Smooth muscle cell (in vitro differentiated cells): ENCODE measurements at regions not wholly inside any gene's neighbourhood (a gene's known extent, or its start where the extent isn't known, plus 50 kb on each side); places are given as distances from the start of the nearest gene placed in this dataset.
"Not testable (repeated sequence)": the region's sequence is repeated elsewhere in the genome, so short reads cannot be mapped to it uniquely, and the experiment has no call there.

Experiments used
- DNase-seq: peaks from one replicate; lab custom pipeline; 2025; ENCODE audit not compliant: unreplicated experiment; lab: John Stamatoyannopoulos, UW
- H2AFZ ChIP-seq: fragments of 200-600 bp; sonication (generic); 2 replicates; pipeline ENCODE4 v1.6.0; 2016; ENCODE audit warnings: antibody characterized with exemption, low read depth, mild to moderate bottlenecking
- H3F3A ChIP-seq: fragments of 200-600 bp; sonication (generic); 2 replicates; pipeline ENCODE4 v1.6.0; 2017; ENCODE audit warnings: antibody characterized with exemption, low read depth
- H3K27ac ChIP-seq: fragments of 200-600 bp; sonication (generic); 2 replicates; pipeline ENCODE4 v1.5.1; 2016; ENCODE audit warnings: low read depth, mild to moderate bottlenecking
- H3K27me3 ChIP-seq: fragments of 200-600 bp; sonication (generic); 2 replicates; pipeline ENCODE4 v1.6.1; 2016; ENCODE audit warnings: low read depth, mild to moderate bottlenecking
- H3K36me3 ChIP-seq: fragments of 200-600 bp; sonication (generic); 2 replicates; pipeline ENCODE4 v1.5.1; 2016; ENCODE audit warnings: low read depth
- H3K4me1 ChIP-seq: fragments of 200-600 bp; sonication (generic); 2 replicates; pipeline ENCODE4 v1.5.1; 2016; ENCODE audit warnings: low read depth
- H3K4me2 ChIP-seq: fragments of 200-600 bp; sonication (generic); 2 replicates; pipeline ENCODE4 v1.6.0; 2016; ENCODE audit warnings: mild to moderate bottlenecking
- H3K4me3 ChIP-seq: fragments of 200-600 bp; sonication (generic); 2 replicates; pipeline ENCODE4 v1.5.1; 2016; ENCODE audit warnings: mild to moderate bottlenecking
- H3K79me2 ChIP-seq: fragments of 200-600 bp; sonication (generic); 2 replicates; pipeline ENCODE4 v1.6.0; 2016; ENCODE audit warnings: low read depth, mild to moderate bottlenecking
- H3K9ac ChIP-seq: fragments of 200-600 bp; sonication (generic); 2 replicates; pipeline ENCODE4 v1.6.0; 2016; ENCODE audit warnings: low read depth
- H3K9me3 ChIP-seq: fragments of 200-600 bp; sonication (generic); replicated peaks from 2 replicates; pipeline ENCODE4 v1.5.1; 2016; ENCODE audit warnings: low read depth
- H4K20me1 ChIP-seq: fragments of 200-600 bp; sonication (generic); 2 replicates; pipeline ENCODE4 v1.6.0; 2016; ENCODE audit warnings: low read depth
- WGBS: methylation state at CpG from one replicate; pipeline ENCODE4 v1.1.7; 2016; ENCODE audit warnings: low lambda C conversion rate; 5-methylcytosine and 5-hydroxymethylcytosine counted together
- TF ChIP-seq, protein P1 (sequence below): fragments of 200-600 bp; sonication (generic); IDR thresholded peaks from 2 replicates; pipeline ENCODE4 v1.5.1; 2017; ENCODE audit warnings: borderline replicate concordance, mild to moderate bottlenecking, antibody characterized with exemption; ENCODE audit not compliant: insufficient read depth, poor library complexity, severe bottlenecking

DNA sequence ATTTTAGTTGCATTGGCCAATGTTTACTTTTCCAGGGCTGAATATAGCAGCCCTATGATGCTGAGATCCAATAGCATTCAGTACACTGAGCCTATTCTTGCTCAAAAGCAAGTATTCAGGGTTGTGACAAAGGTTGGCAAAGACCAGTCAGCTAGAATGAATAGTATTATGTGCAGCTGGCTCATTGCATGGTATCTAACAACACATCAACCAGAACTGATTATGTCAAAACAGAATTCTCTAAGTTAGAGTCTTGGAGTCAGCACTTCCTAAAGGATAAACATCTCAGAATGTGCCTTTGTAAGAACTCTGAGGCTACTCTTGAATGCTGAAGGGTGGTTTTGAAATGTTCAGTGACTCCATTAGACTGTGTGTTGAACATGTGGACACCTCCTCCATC is 774.5 kb upstream of the RGMB start:
- Histone ChIP-seq H3K27ac (no peak overlapping the region), H3K9ac (no peak overlapping the region), H3K36me3 (no peaks in the 10 kb centered on the region), H3K4me3 (no peak overlapping the region), H3K4me1 (peaks cover 6% of the 10 kb centered on the region), H2AFZ (no peak overlapping the region), H3K9me3 (no peaks in the 10 kb centered on the region), H3K27me3 (no peaks in the 10 kb centered on the region), H3K4me2 (no peak overlapping the region), H3K79me2 (no peaks in the 10 kb centered on the region), H3F3A (no peaks in the 10 kb centered on the region), H4K20me1 (no peaks in the 10 kb centered on the region)
- no peak for DNase-seq
- TF ChIP-seq, protein P1, sequence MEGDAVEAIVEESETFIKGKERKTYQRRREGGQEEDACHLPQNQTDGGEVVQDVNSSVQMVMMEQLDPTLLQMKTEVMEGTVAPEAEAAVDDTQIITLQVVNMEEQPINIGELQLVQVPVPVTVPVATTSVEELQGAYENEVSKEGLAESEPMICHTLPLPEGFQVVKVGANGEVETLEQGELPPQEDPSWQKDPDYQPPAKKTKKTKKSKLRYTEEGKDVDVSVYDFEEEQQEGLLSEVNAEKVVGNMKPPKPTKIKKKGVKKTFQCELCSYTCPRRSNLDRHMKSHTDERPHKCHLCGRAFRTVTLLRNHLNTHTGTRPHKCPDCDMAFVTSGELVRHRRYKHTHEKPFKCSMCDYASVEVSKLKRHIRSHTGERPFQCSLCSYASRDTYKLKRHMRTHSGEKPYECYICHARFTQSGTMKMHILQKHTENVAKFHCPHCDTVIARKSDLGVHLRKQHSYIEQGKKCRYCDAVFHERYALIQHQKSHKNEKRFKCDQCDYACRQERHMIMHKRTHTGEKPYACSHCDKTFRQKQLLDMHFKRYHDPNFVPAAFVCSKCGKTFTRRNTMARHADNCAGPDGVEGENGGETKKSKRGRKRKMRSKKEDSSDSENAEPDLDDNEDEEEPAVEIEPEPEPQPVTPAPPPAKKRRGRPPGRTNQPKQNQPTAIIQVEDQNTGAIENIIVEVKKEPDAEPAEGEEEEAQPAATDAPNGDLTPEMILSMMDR = no peak

DNA sequence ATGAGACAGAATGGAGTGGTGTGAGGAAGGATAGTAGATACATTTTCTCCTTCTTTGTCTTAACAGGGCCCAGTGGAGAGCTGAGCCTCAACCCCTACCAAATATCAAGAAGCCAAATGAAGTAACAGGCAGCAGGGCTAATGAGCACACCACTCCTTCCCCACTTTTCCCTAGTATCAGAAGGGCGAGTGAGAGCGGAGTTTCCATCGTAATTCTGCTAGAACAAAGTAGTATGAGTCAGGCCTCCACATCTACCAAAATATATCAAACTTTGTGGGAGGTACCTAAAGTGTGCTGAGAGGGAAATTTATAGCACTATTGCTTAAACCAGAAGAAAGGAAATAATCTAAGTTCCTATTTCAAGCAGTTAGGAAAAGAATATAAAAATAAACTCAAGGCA is 769.0 kb upstream of the RGMB start:
- Histone ChIP-seq H3K9ac (no peak overlapping the region), H3K79me2 (no peaks in the 10 kb centered on the region), H3F3A (no peaks in the 10 kb centered on the region), H3K9me3 (no peaks in the 10 kb centered on the region), H3K4me3 (no peak overlapping the region), H3K27ac (no peak overlapping the region), H2AFZ (no peak overlapping the region), H4K20me1 (no peaks in the 10 kb centered on the region), H3K4me2 (no peak overlapping the region), H3K4me1 (no peaks in the 10 kb centered on the region), H3K27me3 (no peaks in the 10 kb centered on the region), H3K36me3 (no peaks in the 10 kb centered on the region)
- TF ChIP-seq, protein P1 = no peak
- no peak for DNase-seq
- 89% methylated on average over 3 of the region's 3 CpGs for WGBS

DNA sequence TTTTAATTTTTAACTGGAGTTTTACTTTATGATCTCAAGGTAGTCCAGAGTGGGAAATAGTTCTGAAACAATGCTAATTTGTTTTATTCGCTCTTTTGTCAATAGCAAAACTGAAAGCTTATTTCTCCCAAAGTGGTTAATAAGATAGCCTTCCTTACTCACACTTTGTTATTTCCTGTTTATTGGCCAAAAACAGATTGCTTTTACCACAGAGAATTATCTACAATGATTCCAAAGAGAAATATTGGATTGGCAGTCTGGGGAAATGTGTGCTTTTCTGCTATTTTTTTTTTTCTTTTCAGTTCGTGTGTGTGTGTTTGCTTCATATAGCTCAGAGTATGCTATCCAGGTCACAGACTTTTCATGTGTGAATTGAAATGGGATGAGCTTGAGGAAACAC is 756.7 kb upstream of the RGMB start:
- Histone ChIP-seq H3K4me3 (no peak overlapping the region), H3K9me3 (no peaks in the 10 kb centered on the region), H3K4me2 (peak overlapping the region; percentile 34), H3K36me3 (no peaks in the 10 kb centered on the region), H3K9ac (no peak overlapping the region), H3K4me1 (no peaks in the 10 kb centered on the region), H4K20me1 (no peaks in the 10 kb centered on the region), H3K79me2 (no peaks in the 10 kb centered on the region), H3K27ac (no peak overlapping the region), H3F3A (no peaks in the 10 kb centered on the region), H3K27me3 (no peaks in the 10 kb centered on the region), H2AFZ (peak overlapping the region; percentile 81)
- 89% methylated on average over 2 of the region's 2 CpGs for WGBS
- TF ChIP-seq, protein P1 = no peak
- no peak for DNase-seq

DNA sequence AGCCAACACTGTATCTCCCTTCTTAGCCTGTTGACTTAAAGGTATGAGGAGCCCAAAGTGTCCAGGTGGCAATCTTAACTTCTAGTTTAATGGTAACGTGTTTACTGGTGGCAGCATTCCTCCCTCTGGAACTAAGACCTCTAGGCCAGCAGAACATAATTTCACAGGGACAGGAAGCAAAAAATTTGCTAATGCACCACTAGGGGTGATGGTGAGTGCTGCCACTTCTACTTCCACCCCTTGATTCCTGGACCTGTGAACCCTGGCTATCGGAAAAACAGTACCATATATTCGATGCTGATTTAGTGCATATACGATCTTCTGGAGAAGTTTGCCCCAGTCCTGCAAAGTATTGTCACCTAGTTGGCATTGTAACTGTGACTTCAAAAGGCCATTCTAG is 743.2 kb upstream of the RGMB start:
- DNase-seq = not testable (repeated sequence)

DNA sequence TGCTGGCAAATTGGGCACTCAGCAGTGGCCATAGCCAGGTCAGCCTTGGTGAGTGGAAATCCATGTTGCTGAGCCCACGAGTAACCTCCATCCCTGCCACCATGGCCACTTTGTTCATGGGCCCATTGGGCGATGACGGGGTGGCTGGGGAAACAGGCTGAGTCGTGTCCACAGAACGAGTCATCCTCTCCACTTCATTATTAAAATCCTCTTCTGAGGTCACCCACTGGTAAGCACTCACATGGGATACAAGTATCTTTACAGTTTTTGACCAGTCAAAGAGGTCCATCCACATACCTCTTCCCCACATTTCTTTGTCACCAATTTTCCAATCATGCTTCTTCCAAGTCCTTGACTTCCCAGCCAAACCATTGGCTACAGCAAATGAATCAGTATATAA is 742.4 kb upstream of the RGMB start:
- H2AFZ ChIP-seq, H3K36me3 ChIP-seq, H4K20me1 ChIP-seq, H3K9me3 ChIP-seq, H3K79me2 ChIP-seq, H3K4me3 ChIP-seq, H3K9ac ChIP-seq, H3K27me3 ChIP-seq, H3K4me1 ChIP-seq, H3K4me2 ChIP-seq, DNase-seq, H3F3A ChIP-seq, H3K27ac ChIP-seq: not testable (repeated sequence)
- WGBS = 67% methylated on average over 5 of the region's 5 CpGs

More for the DNA sequence above, 743.2 kb upstream of the RGMB start:
- 91% methylated on average over 4 of the region's 4 CpGs for WGBS
- not testable (repeated sequence) for H3K36me3 ChIP-seq, H3K79me2 ChIP-seq, H3K4me1 ChIP-seq, H3K9me3 ChIP-seq, H3K9ac ChIP-seq, H3K27me3 ChIP-seq, H3K27ac ChIP-seq, H3F3A ChIP-seq, H3K4me2 ChIP-seq, H3K4me3 ChIP-seq, H4K20me1 ChIP-seq, H2AFZ ChIP-seq
